ENCODE measurements at regions not wholly inside any gene's neighbourhood (a gene's known extent, or its start where the extent isn't known, plus 50 kb on each side); places are given as distances from the start of the nearest gene placed in this dataset.
A peak's percentile ranks its signal among the peaks of the same experiment; 100 is the strongest.

GRCh38 chr3:191641789-191642188 is 180.8 kb downstream of the PYDC2 start:
- no peak overlapping the region for H3K9ac ChIP-seq
- Mint-ChIP-seq H3K4me3 (no peak overlapping the region), H3K36me3 (peaks cover 2% of the 10 kb centered on the region), H3K9me3 (peaks cover 22% of the 10 kb centered on the region), H3K4me1 (no peaks in the 10 kb centered on the region), H3K27me3 (ENCODE audit: insufficient read depth, low read depth) (no peaks in the 10 kb centered on the region), H3K27ac (no peak overlapping the region)
- H3F3A ChIP-seq (ENCODE audit: low read depth), result no peaks in the 10 kb centered on the region
- no peaks in the 10 kb centered on the region for H3K36me3 ChIP-seq
- DNase-seq (ENCODE audit: low spot score), result peak; percentile 9
- no peaks in the 10 kb centered on the region for H3K79me2 ChIP-seq (ENCODE audit: low read depth)
- no peak for TF ChIP-seq EZH2phosphoT487 (IDR thresholded peaks at IDR 0.05)
- no peak for TF ChIP-seq EZH2 (IDR thresholded peaks at IDR 0.05)
- TF ChIP-seq CTCF (IDR thresholded peaks at IDR 0.05), result no peak
- H4K20me1 ChIP-seq (ENCODE audit: low read depth), result no peaks in the 10 kb centered on the region
- no peaks in the 10 kb centered on the region for H3K27me3 ChIP-seq
- H3K27ac ChIP-seq, result no peak overlapping the region
- peaks cover 8% of the 10 kb centered on the region for H3K9me3 ChIP-seq (ENCODE audit: low read depth)
- no peaks in the 10 kb centered on the region for H3K4me1 ChIP-seq
- H3K4me2 ChIP-seq, result no peak overlapping the region
- no peak overlapping the region for H3K4me3 ChIP-seq
- no peak overlapping the region for H2AFZ ChIP-seq (replicated peaks)

- Mint-ChIP-seq H3K4me3 (no peak overlapping the region), H3K27ac (no peak overlapping the region), H3K9me3 (peaks cover 16% of the 10 kb centered on the region), H3K36me3 (peaks cover 2% of the 10 kb centered on the region), H3K27me3 (ENCODE audit: insufficient read depth, low read depth) (no peaks in the 10 kb centered on the region), H3K4me1 (no peaks in the 10 kb centered on the region)
- no peak overlapping the region for H3K4me3 ChIP-seq
- no peak overlapping the region for H3K27ac ChIP-seq
- H3K79me2 ChIP-seq (ENCODE audit: low read depth), result no peaks in the 10 kb centered on the region
- TF ChIP-seq CTCF (IDR thresholded peaks at IDR 0.05) (no peak), EZH2phosphoT487 (IDR thresholded peaks at IDR 0.05) (no peak), EZH2 (IDR thresholded peaks at IDR 0.05) (no peak)
- H3K27me3 ChIP-seq, result no peaks in the 10 kb centered on the region
- H3F3A ChIP-seq (ENCODE audit: low read depth), result no peaks in the 10 kb centered on the region
- no peaks in the 10 kb centered on the region for H3K4me1 ChIP-seq
- H3K9ac ChIP-seq, result no peak overlapping the region
- peaks cover 8% of the 10 kb centered on the region for H3K9me3 ChIP-seq (ENCODE audit: low read depth)
- no peaks in the 10 kb centered on the region for H3K36me3 ChIP-seq
- no peaks in the 10 kb centered on the region for H4K20me1 ChIP-seq (ENCODE audit: low read depth)
- no peak overlapping the region for H3K4me2 ChIP-seq
- no peak overlapping the region for H2AFZ ChIP-seq (replicated peaks)
- no peak for DNase-seq (ENCODE audit: low spot score)
Observed at GRCh38 chr3:191644291-191644690, 183.3 kb downstream of the PYDC2 start.

GRCh38 chr3:191646242-191646641 is 185.3 kb downstream of the PYDC2 start:
- Mint-ChIP-seq H3K4me3 (no peak overlapping the region), H3K4me1 (no peaks in the 10 kb centered on the region), H3K9me3 (peaks cover 24% of the 10 kb centered on the region), H3K36me3 (peaks cover 7% of the 10 kb centered on the region), H3K27me3 (ENCODE audit: insufficient read depth, low read depth) (peaks cover 2% of the 10 kb centered on the region), H3K27ac (no peak overlapping the region)
- no peak for DNase-seq (ENCODE audit: low spot score)
- no peaks in the 10 kb centered on the region for H3F3A ChIP-seq (ENCODE audit: low read depth)
- no peak for TF ChIP-seq CTCF (IDR thresholded peaks at IDR 0.05)
- no peak for TF ChIP-seq EZH2 (IDR thresholded peaks at IDR 0.05)
- no peak for TF ChIP-seq EZH2phosphoT487 (IDR thresholded peaks at IDR 0.05)
- peaks cover 8% of the 10 kb centered on the region for H3K9me3 ChIP-seq (ENCODE audit: low read depth)
- H3K9ac ChIP-seq, result no peak overlapping the region
- H3K27ac ChIP-seq, result no peak overlapping the region
- H3K36me3 ChIP-seq, result no peaks in the 10 kb centered on the region
- H3K4me3 ChIP-seq, result no peak overlapping the region
- H3K4me1 ChIP-seq, result no peaks in the 10 kb centered on the region
- H2AFZ ChIP-seq (replicated peaks), result no peak overlapping the region
- H3K27me3 ChIP-seq, result no peaks in the 10 kb centered on the region
- H4K20me1 ChIP-seq (ENCODE audit: low read depth), result no peaks in the 10 kb centered on the region
- H3K79me2 ChIP-seq (ENCODE audit: low read depth), result no peaks in the 10 kb centered on the region
- H3K4me2 ChIP-seq, result no peak overlapping the region

Measured in neural progenitor cell (in vitro differentiated cells).